ENCODE measurements at regions not wholly inside any gene's neighbourhood (a gene's known extent, or its start where the extent isn't known, plus 50 kb on each side); places are given as distances from the start of the nearest gene placed in this dataset.

- no peak overlapping the region for H3K4me3 ChIP-seq (ENCODE audit: low read depth, low read length)
- no peak for DNase-seq (ENCODE audit: low read depth)
Measured at GRCh38 chr16:51666074-51666473, 515.0 kb upstream of the SALL1 start.

DNA sequence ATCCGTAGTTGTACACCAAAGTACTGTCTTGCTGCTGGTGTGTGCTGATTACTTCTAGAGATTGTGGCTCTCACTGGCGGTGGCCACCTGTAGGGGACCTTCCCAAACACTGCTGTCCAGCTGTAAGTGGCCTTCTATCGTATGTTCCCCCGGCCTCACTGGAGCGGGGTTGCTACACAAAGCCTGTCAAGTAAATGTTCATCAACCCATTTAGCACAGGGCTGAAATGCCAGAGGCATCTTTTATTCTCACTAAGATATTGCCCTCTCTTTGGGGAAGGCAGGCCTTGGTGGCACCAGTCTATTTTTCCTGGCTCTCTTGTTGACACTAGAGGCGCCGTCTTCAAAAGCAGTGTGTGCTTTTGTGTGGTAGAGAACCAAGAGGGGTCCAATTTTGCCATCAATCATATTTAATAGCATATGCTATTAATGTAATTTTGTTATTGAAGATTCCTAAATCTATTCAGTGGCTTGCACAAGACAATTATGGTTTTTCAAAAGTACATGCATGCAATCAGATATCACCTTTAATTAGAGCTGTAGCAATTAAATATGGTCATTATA, 514.4 kb upstream of the SALL1 start:
- no peak for DNase-seq (ENCODE audit: low read depth)
- H3K4me3 ChIP-seq (ENCODE audit: low read depth, low read length), result no peak overlapping the region

GRCh38 chr16:51658531-51658930, 507.5 kb upstream of the SALL1 start:
- no peak for DNase-seq (ENCODE audit: low read depth)
- no peak overlapping the region for H3K4me3 ChIP-seq (ENCODE audit: low read depth, low read length)

GRCh38 chr16:51657848-51658247, 506.8 kb upstream of the SALL1 start:
- no peak for DNase-seq (ENCODE audit: low read depth)
- no peak overlapping the region for H3K4me3 ChIP-seq (ENCODE audit: low read depth, low read length)

DNA sequence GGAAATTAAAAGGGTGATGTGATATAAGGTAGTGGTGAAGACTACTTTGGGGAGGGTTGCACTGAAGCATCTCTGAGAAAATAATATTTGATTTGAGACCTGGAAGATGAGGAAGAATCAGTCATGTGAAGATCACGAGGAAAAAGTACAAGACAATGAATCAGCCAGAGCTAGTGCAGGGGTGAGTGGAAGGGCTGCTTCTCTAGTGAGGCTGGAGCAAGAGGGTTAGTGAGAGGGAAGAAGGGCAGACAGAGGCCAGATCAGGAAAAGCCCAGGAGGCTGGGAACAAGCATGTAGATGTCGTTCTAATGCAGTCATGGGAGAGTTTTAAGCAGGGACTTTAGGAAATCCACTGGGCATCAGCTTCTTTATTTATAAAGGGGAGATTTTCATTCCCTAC, 504.2 kb upstream of the SALL1 start:
- DNase-seq (ENCODE audit: low read depth), result no peak

GRCh38 chr16:51651061-51651466, 500.0 kb upstream of the SALL1 start:
- no peak for DNase-seq (ENCODE audit: low read depth)
- peak overlapping the region; percentile 18 for H3K4me3 ChIP-seq (ENCODE audit: low read depth, low read length)

More for the DNA sequence above, 504.2 kb upstream of the SALL1 start:
- no peak overlapping the region for H3K4me3 ChIP-seq (ENCODE audit: low read depth, low read length)

- DNase-seq (ENCODE audit: low read depth), result no peak
- no peak overlapping the region for H3K4me3 ChIP-seq (ENCODE audit: low read depth, low read length)
Measured at GRCh38 chr16:51649631-51650030, 498.6 kb upstream of the SALL1 start.

DNA sequence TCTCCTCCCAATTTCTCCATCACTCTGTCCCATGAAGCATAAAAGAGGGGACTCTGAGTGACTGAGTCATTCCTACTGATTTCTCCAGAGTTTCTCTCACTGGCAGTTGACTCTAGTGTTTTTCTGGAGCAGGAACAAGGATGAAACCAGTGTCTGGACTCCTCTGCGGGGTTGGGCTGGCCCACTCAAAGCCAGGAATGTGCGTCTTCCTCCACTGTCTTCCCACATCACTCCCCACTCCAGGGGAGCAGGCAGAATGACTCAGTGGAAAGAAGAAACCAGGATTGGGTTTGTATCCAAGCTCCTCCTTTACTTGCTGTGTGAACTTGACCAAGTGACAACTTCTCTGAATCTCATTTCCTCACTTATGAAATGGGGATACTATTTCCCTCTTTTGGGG, 497.5 kb upstream of the SALL1 start:
- H3K4me3 ChIP-seq (ENCODE audit: low read depth, low read length), result no peak overlapping the region
- peak; percentile 32 for DNase-seq (ENCODE audit: low read depth)

DNA sequence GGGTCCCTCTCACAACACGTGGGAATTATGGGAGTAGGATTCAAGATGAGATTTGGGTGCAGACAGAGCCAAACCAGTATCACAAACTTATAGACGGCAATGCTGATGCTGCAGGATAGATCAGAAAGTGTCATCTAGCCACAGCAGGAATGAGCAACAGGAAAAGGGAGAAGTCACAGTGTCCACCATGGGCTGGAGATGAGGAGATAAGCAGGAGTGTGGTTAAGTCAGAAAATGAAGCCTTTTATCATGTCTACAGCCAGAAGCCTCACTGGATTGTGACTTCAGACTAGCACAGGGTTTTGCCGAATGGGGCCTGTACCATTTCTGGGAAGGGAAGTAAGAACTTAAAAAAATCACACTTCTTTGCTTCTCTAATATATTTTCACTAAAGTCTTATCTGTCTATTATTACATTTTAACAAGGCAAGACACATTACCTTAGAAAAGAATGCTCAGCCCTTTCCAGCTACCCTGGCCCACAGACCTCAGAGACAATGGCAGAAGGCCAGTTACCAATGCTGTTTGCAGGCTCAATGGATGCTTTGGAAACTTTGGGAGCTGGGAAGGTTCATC, 490.2 kb upstream of the SALL1 start:
- DNase-seq (ENCODE audit: low read depth), result no peak
- H3K4me3 ChIP-seq (ENCODE audit: low read depth, low read length), result no peak overlapping the region

DNA sequence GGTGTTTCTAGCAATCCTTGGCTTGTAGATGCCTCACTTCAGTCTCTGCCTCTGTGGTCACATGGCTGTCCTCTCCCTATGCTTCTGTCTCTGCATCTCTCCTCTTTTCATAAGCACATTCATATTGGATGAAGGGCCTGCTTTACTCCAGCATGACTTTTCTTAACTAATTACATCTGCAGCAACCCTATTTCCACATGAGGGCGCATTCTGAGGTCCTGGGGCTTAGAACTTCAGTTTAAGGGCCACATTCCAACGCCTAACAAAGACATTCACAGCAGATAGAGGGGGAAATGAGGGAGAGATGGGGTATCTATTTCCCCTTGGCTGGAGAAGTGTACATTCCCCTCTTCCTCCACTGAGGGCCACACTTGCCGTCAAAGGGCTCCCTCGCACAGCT, 489.1 kb upstream of the SALL1 start:
- no peak for DNase-seq (ENCODE audit: low read depth)
- no peak overlapping the region for H3K4me3 ChIP-seq (ENCODE audit: low read depth, low read length)

- no peak for DNase-seq (ENCODE audit: low read depth)
- H3K4me3 ChIP-seq (ENCODE audit: low read depth, low read length), result no peak overlapping the region
Measured at GRCh38 chr16:51638339-51639135, 487.5 kb upstream of the SALL1 start.

- H3K4me3 ChIP-seq (ENCODE audit: low read depth, low read length), result no peak overlapping the region
- no peak for DNase-seq (ENCODE audit: low read depth)
Measured at GRCh38 chr16:51637770-51638094, 486.7 kb upstream of the SALL1 start.

DNA sequence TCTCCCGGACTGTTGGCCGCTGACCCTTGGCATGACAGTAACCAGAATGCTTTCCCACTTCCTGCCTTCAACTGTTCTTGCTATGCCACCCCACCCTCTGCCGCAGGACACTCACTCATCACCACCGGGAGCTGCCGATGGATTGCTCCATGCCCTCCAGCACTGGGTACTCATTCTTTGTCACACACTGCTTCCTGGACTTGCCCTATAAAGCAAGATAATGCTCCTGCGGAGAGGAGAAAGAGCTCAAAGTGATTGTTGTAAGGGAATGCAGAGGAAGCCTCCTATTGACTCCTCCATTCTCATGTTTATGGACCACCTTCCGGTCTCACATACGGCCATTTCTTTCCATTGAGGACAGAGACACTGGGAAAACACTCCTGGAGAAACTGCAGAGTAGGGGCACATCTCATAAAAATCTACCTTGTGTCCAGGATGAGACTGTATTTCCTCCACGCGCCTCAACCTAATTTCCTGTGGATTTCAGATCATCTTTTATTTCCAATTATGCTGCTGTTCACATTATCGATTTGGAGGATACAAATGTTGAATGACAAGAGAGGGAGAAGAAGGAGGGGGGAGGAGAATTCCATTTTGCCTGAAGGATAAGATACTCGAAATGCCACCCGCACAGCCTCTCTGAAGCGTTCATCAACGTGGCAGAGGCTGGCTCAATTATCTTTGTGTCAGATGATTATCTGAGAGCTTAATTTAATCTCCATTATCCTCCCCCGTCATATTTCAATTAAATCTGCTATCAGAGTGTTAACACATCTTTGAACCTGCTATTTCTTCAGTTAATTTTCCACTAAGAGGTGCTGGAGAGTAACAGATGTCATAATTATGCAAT, 486.1 kb upstream of the SALL1 start:
- peak; percentile 54 for DNase-seq (ENCODE audit: low read depth)
- no peak overlapping the region for H3K4me3 ChIP-seq (ENCODE audit: low read depth, low read length)

DNA sequence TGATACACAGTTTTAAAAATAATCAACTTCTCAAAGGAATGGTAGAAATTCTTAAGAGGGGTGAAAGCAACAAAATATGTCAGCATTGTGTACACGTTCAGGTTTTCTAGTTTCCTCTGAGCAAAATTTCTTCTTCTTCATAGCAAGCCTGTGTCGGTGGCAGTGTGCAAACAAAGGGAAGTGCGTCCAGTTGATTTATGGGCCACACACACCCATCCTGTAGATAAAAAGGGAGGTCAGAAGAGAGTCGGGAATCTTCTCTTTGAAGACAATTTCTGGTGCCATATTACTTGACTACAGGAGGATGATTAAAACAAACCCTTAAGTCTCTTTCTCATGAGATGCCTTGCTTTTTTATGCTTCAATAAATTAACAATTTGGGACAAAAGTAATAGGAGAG, 484.1 kb upstream of the SALL1 start:
- no peak overlapping the region for H3K4me3 ChIP-seq (ENCODE audit: low read depth, low read length)
- DNase-seq (ENCODE audit: low read depth), result no peak

GRCh38 chr16:51630076-51630475, 479.0 kb upstream of the SALL1 start:
- no peak for DNase-seq (ENCODE audit: low read depth)
- no peak overlapping the region for H3K4me3 ChIP-seq (ENCODE audit: low read depth, low read length)

DNA sequence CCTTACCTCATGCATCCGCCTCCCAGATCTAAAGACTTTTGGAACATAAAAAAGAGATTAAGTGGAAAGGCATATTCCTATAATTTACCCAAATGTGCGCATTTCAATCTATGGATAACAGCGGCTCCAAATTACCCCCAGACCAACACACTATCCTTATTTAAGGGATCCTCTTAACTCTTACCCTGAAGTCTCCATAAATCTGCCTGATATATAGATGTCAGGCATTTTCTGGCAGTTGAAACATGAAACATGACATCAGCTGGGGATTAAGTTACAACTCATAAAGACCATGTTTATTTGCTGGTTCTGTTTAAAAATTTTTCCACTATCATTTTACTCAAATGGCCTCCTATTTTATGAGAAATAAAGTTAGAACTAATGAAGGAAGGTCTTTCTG, 478.5 kb upstream of the SALL1 start:
- H3K4me3 ChIP-seq (ENCODE audit: low read depth, low read length), result no peak overlapping the region
- no peak for DNase-seq (ENCODE audit: low read depth)

GRCh38 chr16:51624080-51624775, 473.2 kb upstream of the SALL1 start:
- H3K4me3 ChIP-seq (ENCODE audit: low read depth, low read length), result no peak overlapping the region
- no peak for DNase-seq (ENCODE audit: low read depth)

GRCh38 chr16:51621610-51622009, 470.5 kb upstream of the SALL1 start:
- H3K4me3 ChIP-seq (ENCODE audit: low read depth, low read length), result no peak overlapping the region
- no peak for DNase-seq (ENCODE audit: low read depth)

GRCh38 chr16:51615141-51615540, 464.1 kb upstream of the SALL1 start:
- H3K4me3 ChIP-seq (ENCODE audit: low read depth, low read length), result no peak overlapping the region
- DNase-seq (ENCODE audit: low read depth), result no peak

- no peak for DNase-seq (ENCODE audit: low read depth)
- no peak overlapping the region for H3K4me3 ChIP-seq (ENCODE audit: low read depth, low read length)
Measured at GRCh38 chr16:51607201-51607651, 456.2 kb upstream of the SALL1 start.

Data from skeletal muscle cell (primary cell).